ENCODE measurements at regions not wholly inside any gene's neighbourhood (a gene's known extent, or its start where the extent isn't known, plus 50 kb on each side); places are given as distances from the start of the nearest gene placed in this dataset.

- H3K27me3 ChIP-seq (ENCODE audit: control insufficient read depth in 1 of 2, insufficient read depth in 2 of 2, low read length in 2 of 2): no peaks in the 10 kb centered on the region
- no peak for ATAC-seq
- no peak for FAIRE-seq
- TF ChIP-seq, protein P1, sequence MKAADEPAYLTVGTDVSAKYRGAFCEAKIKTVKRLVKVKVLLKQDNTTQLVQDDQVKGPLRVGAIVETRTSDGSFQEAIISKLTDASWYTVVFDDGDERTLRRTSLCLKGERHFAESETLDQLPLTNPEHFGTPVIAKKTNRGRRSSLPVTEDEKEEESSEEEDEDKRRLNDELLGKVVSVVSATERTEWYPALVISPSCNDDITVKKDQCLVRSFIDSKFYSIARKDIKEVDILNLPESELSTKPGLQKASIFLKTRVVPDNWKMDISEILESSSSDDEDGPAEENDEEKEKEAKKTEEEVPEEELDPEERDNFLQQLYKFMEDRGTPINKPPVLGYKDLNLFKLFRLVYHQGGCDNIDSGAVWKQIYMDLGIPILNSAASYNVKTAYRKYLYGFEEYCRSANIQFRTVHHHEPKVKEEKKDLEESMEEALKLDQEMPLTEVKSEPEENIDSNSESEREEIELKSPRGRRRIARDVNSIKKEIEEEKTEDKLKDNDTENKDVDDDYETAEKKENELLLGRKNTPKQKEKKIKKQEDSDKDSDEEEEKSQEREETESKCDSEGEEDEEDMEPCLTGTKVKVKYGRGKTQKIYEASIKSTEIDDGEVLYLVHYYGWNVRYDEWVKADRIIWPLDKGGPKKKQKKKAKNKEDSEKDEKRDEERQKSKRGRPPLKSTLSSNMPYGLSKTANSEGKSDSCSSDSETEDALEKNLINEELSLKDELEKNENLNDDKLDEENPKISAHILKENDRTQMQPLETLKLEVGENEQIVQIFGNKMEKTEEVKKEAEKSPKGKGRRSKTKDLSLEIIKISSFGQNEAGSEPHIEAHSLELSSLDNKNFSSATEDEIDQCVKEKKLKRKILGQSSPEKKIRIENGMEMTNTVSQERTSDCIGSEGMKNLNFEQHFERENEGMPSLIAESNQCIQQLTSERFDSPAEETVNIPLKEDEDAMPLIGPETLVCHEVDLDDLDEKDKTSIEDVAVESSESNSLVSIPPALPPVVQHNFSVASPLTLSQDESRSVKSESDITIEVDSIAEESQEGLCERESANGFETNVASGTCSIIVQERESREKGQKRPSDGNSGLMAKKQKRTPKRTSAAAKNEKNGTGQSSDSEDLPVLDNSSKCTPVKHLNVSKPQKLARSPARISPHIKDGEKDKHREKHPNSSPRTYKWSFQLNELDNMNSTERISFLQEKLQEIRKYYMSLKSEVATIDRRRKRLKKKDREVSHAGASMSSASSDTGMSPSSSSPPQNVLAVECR (CRISPR knock-in tag; IDR thresholded peaks at IDR 0.05; ENCODE audit: borderline replicate concordance): no peak
- TF ChIP-seq ZNF564 (CRISPR knock-in tag; IDR thresholded peaks at IDR 0.05) (peak; percentile 98), SSRP1 (CRISPR knock-in tag; IDR thresholded peaks at IDR 0.05) (no peak)
- H3K4me2 ChIP-seq (ENCODE audit: low read depth, low read length): no peak overlapping the region
- CTCF ChIA-PET (ENCODE audit: low intra/inter-chr PET ratio, low total read pairs): no interaction called here
- H2AFZ ChIP-seq (ENCODE audit: low read length): no peak overlapping the region
- no peaks in the 10 kb centered on the region for H4K20me1 ChIP-seq (ENCODE audit: insufficient read depth, low read length)
- no peaks in the 10 kb centered on the region for H3K79me2 ChIP-seq (ENCODE audit: insufficient read depth, low read length)
- H3K27ac ChIP-seq (ENCODE audit: extremely low read length, insufficient read depth, low read length): no peak overlapping the region
- H3K4me1 ChIP-seq (ENCODE audit: insufficient read depth, low read length): peaks cover 17% of the 10 kb centered on the region
- in situ Hi-C loops (cut with HindIII; ENCODE audit: extremely low pct_ligation_motif_present, low pct_unique_long_range_greater_than_20kb): no loop called here
- no peaks in the 10 kb centered on the region for H3K36me3 ChIP-seq (replicated peaks in 1 of 2; ENCODE audit: control insufficient read depth in 1 of 2, insufficient read depth in 2 of 2, low read length in 2 of 2)
- no peak for DNase-seq (ENCODE audit: low spot score)
- H3K9me3 ChIP-seq (ENCODE audit: low read length): no peaks in the 10 kb centered on the region
- intact Hi-C loops (cut with micrococcal nuclease; ENCODE audit: unreplicated experiment): no loop called here
- no peak overlapping the region for H3K4me3 ChIP-seq (replicated peaks in 1 of 3; ENCODE audit: insufficient read depth in 1 of 3, low read depth in 2 of 3, low read length in 3 of 3)
- 64% methylated on average over 2 of the region's 2 CpGs for WGBS (ENCODE audit: low lambda C conversion rate)
- no TSS peak for BruUV-seq (replicated peaks)
- no peak overlapping the region for H3K9ac ChIP-seq (ENCODE audit: insufficient read depth, low read depth, low read length)
- POLR2A ChIA-PET: no interaction called here
Observed at GRCh38 chr3:177317247-177317646, 120.0 kb upstream of the TBL1XR1 start.

DNA sequence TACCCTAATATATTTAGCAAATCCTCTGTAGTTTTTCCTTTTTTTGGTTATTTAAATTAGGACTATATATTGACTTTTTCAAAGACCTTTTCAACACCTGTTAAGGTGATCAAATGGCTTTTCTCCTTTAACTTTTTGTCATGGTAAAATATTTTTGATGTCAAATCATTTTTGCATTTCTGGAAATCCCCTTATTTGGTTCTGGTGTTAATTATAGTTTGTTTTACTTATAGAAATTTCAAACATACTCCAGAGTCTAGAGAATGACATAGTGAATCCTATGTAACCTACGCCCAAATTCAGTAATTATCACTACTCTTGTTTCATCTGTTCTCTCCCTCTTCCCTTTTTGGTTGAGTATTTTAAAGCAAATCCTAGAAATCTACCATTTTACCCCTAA, 121.3 kb upstream of the TBL1XR1 start:
- in situ Hi-C loops (cut with HindIII; ENCODE audit: extremely low pct_ligation_motif_present, low pct_unique_long_range_greater_than_20kb): no loop called here
- CTCF ChIA-PET (ENCODE audit: low intra/inter-chr PET ratio, low total read pairs): no interaction called here
- POLR2A ChIA-PET: no interaction called here
- Histone ChIP-seq H3K9ac (ENCODE audit: insufficient read depth, low read depth, low read length) (no peak overlapping the region), H3K4me2 (ENCODE audit: low read depth, low read length) (no peak overlapping the region), H3K4me1 (ENCODE audit: insufficient read depth, low read length) (peaks cover 17% of the 10 kb centered on the region), H3K36me3 (replicated peaks in 1 of 2; ENCODE audit: control insufficient read depth in 1 of 2, insufficient read depth in 2 of 2, low read length in 2 of 2) (no peaks in the 10 kb centered on the region), H3K4me3 (replicated peaks in 1 of 3; ENCODE audit: insufficient read depth in 1 of 3, low read depth in 2 of 3, low read length in 3 of 3) (no peak overlapping the region), H3K79me2 (ENCODE audit: insufficient read depth, low read length) (no peaks in the 10 kb centered on the region), H3K27me3 (ENCODE audit: control insufficient read depth in 1 of 2, insufficient read depth in 2 of 2, low read length in 2 of 2) (no peaks in the 10 kb centered on the region), H4K20me1 (ENCODE audit: insufficient read depth, low read length) (no peaks in the 10 kb centered on the region), H3K27ac (ENCODE audit: extremely low read length, insufficient read depth, low read length) (no peak overlapping the region), H3K9me3 (ENCODE audit: low read length) (no peaks in the 10 kb centered on the region), H2AFZ (ENCODE audit: low read length) (no peak overlapping the region)
- 93% methylated on average over 1 of the region's 1 CpG for WGBS (ENCODE audit: low lambda C conversion rate)
- TF ChIP-seq, protein P2, sequence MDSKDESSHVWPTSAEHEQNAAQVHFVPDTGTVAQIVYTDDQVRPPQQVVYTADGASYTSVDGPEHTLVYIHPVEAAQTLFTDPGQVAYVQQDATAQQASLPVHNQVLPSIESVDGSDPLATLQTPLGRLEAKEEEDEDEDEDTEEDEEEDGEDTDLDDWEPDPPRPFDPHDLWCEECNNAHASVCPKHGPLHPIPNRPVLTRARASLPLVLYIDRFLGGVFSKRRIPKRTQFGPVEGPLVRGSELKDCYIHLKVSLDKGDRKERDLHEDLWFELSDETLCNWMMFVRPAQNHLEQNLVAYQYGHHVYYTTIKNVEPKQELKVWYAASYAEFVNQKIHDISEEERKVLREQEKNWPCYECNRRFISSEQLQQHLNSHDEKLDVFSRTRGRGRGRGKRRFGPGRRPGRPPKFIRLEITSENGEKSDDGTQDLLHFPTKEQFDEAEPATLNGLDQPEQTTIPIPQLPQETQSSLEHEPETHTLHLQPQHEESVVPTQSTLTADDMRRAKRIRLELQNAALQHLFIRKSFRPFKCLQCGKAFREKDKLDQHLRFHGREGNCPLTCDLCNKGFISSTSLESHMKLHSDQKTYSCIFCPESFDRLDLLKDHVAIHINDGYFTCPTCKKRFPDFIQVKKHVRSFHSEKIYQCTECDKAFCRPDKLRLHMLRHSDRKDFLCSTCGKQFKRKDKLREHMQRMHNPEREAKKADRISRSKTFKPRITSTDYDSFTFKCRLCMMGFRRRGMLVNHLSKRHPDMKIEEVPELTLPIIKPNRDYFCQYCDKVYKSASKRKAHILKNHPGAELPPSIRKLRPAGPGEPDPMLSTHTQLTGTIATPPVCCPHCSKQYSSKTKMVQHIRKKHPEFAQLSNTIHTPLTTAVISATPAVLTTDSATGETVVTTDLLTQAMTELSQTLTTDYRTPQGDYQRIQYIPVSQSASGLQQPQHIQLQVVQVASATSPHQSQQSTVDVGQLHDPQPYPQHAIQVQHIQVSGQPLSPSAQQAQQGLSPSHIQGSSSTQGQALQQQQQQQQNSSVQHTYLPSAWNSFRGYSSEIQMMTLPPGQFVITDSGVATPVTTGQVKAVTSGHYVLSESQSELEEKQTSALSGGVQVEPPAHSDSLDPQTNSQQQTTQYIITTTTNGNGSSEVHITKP (CRISPR knock-in tag; IDR thresholded peaks at IDR 0.05; ENCODE audit: low read depth): no peak
- TF ChIP-seq ELF4 (CRISPR knock-in tag; IDR thresholded peaks at IDR 0.05; ENCODE audit: borderline replicate concordance) (no peak), MEIS1 (CRISPR knock-in tag; IDR thresholded peaks at IDR 0.05; ENCODE audit: borderline replicate concordance) (no peak), ZNF17 (CRISPR knock-in tag; IDR thresholded peaks at IDR 0.05) (no peak), POLR2AphosphoS5 (IDR thresholded peaks at IDR 0.05; ENCODE audit: low read depth, low read length) (no peak), ZNF772 (CRISPR knock-in tag; IDR thresholded peaks at IDR 0.05) (no peak), ZNF446 (CRISPR knock-in tag; IDR thresholded peaks at IDR 0.05) (no peak), JUNB (CRISPR knock-in tag; IDR thresholded peaks at IDR 0.05; ENCODE audit: borderline replicate concordance) (no peak), TBP (CRISPR knock-in tag; IDR thresholded peaks at IDR 0.05) (no peak)
- BruUV-seq (replicated peaks): no TSS peak
- FAIRE-seq (no peak), ATAC-seq (no peak), DNase-seq (ENCODE audit: low spot score) (no peak)
- intact Hi-C loops (cut with micrococcal nuclease; ENCODE audit: unreplicated experiment): no loop called here
